ENCODE measurements at regions not wholly inside any gene's neighbourhood (a gene's known extent, or its start where the extent isn't known, plus 50 kb on each side); places are given as distances from the start of the nearest gene placed in this dataset.

DNA sequence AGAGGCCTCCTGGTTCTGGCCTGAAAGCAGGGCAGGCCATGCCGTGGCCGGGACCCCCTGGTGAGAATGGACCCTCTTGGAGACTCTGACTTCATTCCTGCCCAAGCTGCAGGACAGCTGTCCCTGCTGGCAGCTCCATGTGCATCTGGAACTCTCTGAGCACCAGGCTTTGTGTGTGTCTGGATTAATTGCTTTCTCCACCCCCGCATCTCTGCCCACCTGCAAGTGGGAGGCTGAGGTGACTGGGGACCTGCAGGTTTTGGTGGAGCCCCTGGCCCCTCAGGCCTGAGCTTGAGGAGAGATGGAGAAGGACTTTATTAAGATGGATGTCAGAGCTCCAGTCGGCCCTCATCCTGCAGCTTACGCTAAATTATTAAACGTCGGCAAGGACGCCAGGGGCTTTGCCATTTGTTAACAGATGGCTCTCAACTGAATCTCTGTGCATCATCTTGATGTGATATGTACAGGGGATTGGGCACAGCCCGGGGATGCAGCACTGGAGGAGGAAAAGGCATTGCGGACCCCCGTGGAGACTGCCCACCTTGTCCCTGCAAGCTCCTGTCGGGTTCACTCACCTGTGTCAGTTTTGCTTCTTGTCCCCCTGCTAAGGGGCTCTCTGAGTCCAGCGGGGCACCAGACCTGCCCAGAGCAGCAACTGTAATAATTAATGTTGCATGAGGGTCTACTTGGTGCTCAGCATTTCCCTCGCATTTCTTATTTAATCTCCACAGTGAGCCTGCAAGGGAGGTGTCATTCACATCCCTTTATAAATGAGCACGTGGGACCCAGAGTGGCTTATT, 154.1 kb upstream of the RPL38 start:
- no peak for DNase-seq (ENCODE audit: low read depth)

GRCh38 chr17:74049967-74050458, 153.5 kb upstream of the RPL38 start:
- DNase-seq (ENCODE audit: low read depth): no peak

DNA sequence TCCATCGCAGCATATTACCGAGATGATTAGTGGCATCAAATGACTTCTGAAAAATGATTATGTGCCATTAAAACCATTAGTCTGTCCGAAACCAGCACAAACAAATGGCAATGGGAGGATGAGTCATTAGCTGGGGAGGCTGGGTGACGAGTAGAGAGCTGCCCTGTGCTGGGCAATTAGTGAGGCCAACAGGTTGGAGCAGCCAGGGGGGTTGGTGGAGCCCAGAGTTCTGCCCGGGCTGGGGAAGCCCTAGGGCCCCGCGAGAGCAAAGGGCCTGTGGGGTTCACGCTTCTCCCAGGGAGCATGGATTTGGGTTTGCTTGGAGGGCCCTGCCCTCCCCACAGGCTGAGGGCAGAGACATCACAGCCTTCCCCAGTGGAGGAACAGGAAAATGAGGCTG, 152.1 kb upstream of the RPL38 start:
- DNase-seq (ENCODE audit: low read depth): no peak

GRCh38 chr17:74052993-74053711, 150.3 kb upstream of the RPL38 start:
- no peak for DNase-seq (ENCODE audit: low read depth)

- DNase-seq (ENCODE audit: low read depth): no peak
These were observed 149.8 kb upstream of the RPL38 start for GRCh38 chr17:74053712-74054078.

- no peak for DNase-seq (ENCODE audit: low read depth)
These were observed 149.2 kb upstream of the RPL38 start for GRCh38 chr17:74054249-74054648.

- no peak for DNase-seq (ENCODE audit: low read depth)
These were observed 147.8 kb upstream of the RPL38 start for GRCh38 chr17:74055508-74056160.

DNA sequence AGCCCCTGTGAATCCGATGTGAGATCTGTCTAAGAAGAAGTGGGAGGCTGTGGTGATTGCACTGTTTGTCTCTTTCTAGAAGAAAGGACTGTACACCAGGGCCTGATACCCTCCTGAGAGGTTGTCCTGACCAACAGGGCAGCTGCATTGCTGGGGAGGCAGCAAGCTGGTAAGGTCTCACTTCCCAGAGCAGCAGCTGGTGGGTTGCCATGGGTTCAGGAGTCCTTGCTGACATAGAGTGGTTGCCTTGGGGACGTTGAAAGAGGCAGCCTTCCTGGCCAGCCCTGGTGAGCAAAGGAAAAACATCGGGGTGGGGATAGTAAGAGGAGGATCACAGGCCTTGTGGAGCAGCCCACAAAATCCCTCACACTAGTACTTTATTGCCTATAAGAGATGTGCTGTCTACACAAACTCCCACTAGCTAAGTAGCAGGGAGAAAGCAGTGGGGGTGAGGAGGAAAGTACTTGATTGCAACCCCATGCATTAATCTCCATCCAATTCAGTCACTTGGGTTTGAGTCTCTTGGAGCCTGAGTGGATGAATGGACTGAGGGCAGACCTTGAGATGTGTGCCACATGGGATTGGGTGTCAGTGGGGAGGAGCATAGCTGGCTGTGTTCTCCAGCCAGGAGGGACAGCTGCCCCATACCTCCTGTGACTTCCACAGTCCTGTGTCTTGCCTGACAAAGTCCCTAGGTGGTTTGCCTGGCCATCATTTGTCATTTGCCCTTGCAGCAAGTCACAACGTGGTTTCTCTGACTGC, 143.8 kb upstream of the RPL38 start:
- no peak for DNase-seq (ENCODE audit: low read depth)

DNA sequence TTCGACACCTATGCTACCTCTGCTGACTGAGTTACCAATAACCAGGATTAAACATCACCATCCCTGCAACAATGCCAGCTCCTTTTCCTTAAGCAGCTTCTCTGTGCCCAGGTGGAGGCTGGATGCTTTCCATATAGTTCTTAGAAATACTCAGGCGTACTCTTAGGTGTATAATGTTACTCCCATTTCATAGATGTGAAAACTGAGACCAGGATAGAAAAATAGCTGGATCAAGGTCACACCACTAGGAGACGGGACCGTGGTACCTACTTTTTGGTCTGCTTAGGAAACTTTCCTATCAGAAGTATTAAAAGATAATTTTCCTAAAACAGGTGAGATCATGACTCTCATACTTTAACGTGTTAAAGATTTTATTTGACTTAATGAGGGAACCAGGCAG, 141.7 kb upstream of the RPL38 start:
- no peak for DNase-seq (ENCODE audit: low read depth)

- DNase-seq (ENCODE audit: low read depth): no peak
These were observed 141.2 kb upstream of the RPL38 start for GRCh38 chr17:74062234-74062633.

GRCh38 chr17:74063439-74063838, 140.0 kb upstream of the RPL38 start:
- DNase-seq (ENCODE audit: low read depth): no peak

DNA sequence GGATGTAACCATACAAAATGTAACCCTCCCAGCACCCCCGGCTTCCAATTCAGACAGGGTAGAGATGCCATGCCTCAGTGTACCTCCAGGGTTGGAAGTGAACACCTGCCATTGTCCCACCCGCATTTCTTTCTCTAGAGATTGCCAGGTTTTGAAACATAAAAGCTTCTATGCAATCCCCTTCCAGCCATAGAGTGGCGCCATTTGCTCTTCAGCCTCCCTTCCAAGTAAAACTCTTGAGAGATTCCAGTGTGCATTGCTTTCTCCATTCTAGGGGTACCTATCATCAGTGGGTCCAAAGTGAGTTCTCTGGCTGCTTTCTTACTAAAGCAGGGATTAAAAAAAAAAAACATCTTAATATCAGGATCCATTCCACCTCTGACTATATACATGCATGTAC, 133.1 kb upstream of the RPL38 start:
- no peak for DNase-seq (ENCODE audit: low read depth)

GRCh38 chr17:74070998-74071679, 132.3 kb upstream of the RPL38 start:
- no peak for DNase-seq (ENCODE audit: low read depth)

DNA sequence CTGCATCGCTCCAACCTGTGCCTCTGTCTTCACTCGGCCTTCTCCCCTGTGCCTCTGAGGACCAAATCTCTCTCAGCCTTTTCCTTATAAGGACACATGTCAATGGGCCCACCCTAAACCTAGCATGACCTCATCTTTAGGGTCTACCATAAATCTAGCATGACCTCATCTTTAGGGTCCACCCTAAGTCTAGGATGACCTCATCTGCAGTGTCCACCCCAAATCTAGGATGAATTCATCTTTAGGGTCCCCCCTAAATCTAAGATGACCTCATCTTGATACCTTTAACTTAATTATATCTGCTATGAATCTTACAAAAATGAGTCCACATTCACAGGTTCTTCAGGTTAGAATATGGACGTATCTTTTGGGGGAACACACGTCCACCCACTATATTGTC, 131.1 kb upstream of the RPL38 start:
- no peak for DNase-seq (ENCODE audit: low read depth)

GRCh38 chr17:74076446-74076845, 127.0 kb upstream of the RPL38 start:
- DNase-seq (ENCODE audit: low read depth): no peak

DNA sequence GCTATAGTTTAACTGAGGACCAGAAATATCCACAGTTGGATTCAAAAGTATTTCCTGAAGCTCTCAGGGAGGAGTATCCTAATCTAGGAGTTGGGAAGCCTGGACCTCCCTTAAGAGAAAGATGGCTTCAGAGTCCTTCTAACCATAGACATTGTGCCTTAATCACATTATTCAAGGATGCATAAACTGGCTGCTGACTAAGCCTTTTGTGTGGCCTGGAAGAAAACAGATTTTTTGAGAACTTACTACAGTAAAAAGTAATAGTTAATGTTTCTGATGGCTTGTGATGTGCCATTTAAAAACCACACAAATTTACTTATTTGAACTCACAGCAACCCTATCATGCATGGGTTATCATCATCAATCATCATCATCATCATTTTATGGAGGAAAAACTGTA, 126.2 kb upstream of the RPL38 start:
- DNase-seq (ENCODE audit: low read depth): no peak

- DNase-seq (ENCODE audit: low read depth): no peak
These were observed 125.0 kb upstream of the RPL38 start for GRCh38 chr17:74078363-74078941.

GRCh38 chr17:74079537-74080300, 123.8 kb upstream of the RPL38 start:
- no peak for DNase-seq (ENCODE audit: low read depth)

DNA sequence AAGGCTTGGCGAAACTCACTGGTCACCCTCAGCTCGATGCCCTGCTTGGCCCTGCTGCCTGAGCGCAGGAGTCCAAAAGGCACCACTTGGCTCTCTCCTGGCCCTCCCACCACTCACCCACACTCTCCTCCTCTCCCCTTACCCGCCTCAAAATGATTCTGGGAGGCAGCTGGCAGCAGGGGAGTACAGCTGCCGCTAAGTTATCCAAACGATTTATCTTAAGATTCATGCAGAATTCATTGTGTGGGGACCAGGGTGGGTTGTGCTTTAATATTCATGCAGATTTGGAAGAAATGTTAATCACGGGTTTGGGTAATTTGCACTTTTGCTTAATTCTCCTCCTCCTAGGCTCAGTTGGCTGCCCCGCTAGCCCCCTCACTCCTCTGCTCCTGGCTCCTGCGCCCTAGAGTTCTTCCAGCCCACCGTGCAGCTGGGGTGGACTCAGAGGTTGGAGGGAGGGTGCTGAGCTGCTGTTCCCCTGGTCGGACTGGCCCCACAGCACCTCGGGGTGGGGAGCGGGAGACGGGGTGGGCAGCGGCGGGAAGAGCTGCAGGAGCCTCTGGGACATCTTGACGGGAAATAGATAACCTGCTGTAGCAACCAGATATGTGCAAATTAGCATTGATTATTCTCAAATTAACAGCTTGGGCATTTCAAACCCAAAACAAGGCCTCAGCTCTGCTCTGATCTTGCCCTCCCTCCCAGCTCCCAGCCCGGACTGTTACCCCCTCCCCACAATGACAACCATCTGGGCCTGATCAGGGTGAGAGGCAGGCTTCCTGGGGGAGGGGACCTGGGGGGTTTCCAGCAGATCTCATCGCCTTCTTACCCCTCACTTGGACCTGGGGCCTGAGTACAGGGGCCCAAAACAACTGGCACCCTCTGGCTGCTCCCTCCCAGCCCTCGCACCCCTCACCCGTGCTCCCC, 122.6 kb upstream of the RPL38 start:
- no peak for DNase-seq (ENCODE audit: low read depth)

All from forelimb muscle (tissue), 1 donor.